HL-60/S4 treated with phorbol 12-myristate 13-acetate at 8.2 ng/mL for 4 days and 3 days (cell line): ENCODE measurements at regions not wholly inside any gene's neighbourhood (a gene's known extent, or its start where the extent isn't known, plus 50 kb on each side); places are given as distances from the start of the nearest gene placed in this dataset.

Experiments
- in situ Hi-C: fragments of 300-500 bp; cut with MboI; formaldehyde crosslinking; loops from 2 replicates; pipeline ENCODE4 v1.15.0; 2022; ENCODE audit warnings: low sequenced_read_pairs

- in situ Hi-C loops: no loop called here
Measured at GRCh38 chr4:23207059-23207458, 514.3 kb downstream of the GBA3 start.

- in situ Hi-C loops: no loop called here
Measured at GRCh38 chr4:23202712-23203247, 510.0 kb downstream of the GBA3 start.

GRCh38 chr4:23194751-23195150 is 502.0 kb downstream of the GBA3 start:
- in situ Hi-C loops: no loop called here

GRCh38 chr4:23174179-23174578 is 481.4 kb downstream of the GBA3 start:
- in situ Hi-C loops: no loop called here

GRCh38 chr4:23171976-23172375 is 479.2 kb downstream of the GBA3 start:
- in situ Hi-C loops: no loop called here

GRCh38 chr4:23169608-23170311 is 477.0 kb downstream of the GBA3 start:
- in situ Hi-C loops: no loop called here

GRCh38 chr4:23166919-23167318 is 474.2 kb downstream of the GBA3 start:
- in situ Hi-C loops: no loop called here

- in situ Hi-C loops: no loop called here
Measured at GRCh38 chr4:23166407-23166806, 473.7 kb downstream of the GBA3 start.

GRCh38 chr4:23165669-23166068 is 472.9 kb downstream of the GBA3 start:
- in situ Hi-C loops: no loop called here

- in situ Hi-C loops: no loop called here
Measured at GRCh38 chr4:23163647-23164436, 471.1 kb downstream of the GBA3 start.

- in situ Hi-C loops: no loop called here
Measured at GRCh38 chr4:23162275-23162674, 469.5 kb downstream of the GBA3 start.

GRCh38 chr4:23161787-23162186 is 469.1 kb downstream of the GBA3 start:
- in situ Hi-C loops: no loop called here

GRCh38 chr4:23153076-23153475 is 460.3 kb downstream of the GBA3 start:
- in situ Hi-C loops: no loop called here

GRCh38 chr4:23149815-23150214 is 457.1 kb downstream of the GBA3 start:
- in situ Hi-C loops: no loop called here

- in situ Hi-C loops: no loop called here
Measured at GRCh38 chr4:23144707-23145106, 452.0 kb downstream of the GBA3 start.

- in situ Hi-C loops: no loop called here
Measured at GRCh38 chr4:23135792-23136645, 443.3 kb downstream of the GBA3 start.

- in situ Hi-C loops: no loop called here
Measured at GRCh38 chr4:23134331-23134730, 441.6 kb downstream of the GBA3 start.

- in situ Hi-C loops: no loop called here
Measured at GRCh38 chr4:23130845-23131244, 438.1 kb downstream of the GBA3 start.

GRCh38 chr4:23125118-23125517 is 432.4 kb downstream of the GBA3 start:
- in situ Hi-C loops: no loop called here

GRCh38 chr4:23122666-23123400 is 430.1 kb downstream of the GBA3 start:
- in situ Hi-C loops: no loop called here

- in situ Hi-C loops: no loop called here
Measured at GRCh38 chr4:23120374-23120773, 427.6 kb downstream of the GBA3 start.
